Mononuclear cell (primary cell): ENCODE measurements at regions not wholly inside any gene's neighbourhood (a gene's known extent, or its start where the extent isn't known, plus 50 kb on each side); places are given as distances from the start of the nearest gene placed in this dataset.

Source experiments
- H3K27me3 ChIP-seq: 2 replicates; pipeline ENCODE4 v1.6.0; 2011; ENCODE audit warnings: low read length, control low read depth; ENCODE audit not compliant: insufficient read depth
- H3K4me1 ChIP-seq: 2 replicates; pipeline ENCODE4 v1.5.1; 2011; ENCODE audit warnings: mild to moderate bottlenecking, low read length, control low read depth; ENCODE audit not compliant: insufficient read depth
- H3K4me3 ChIP-seq: 2 replicates; pipeline ENCODE4 v1.5.1; 2011; ENCODE audit warnings: mild to moderate bottlenecking, low read length, moderate library complexity
- H3K9me3 ChIP-seq: 2 replicates; pipeline ENCODE4 v1.5.1; 2011; ENCODE audit warnings: low read depth, mild to moderate bottlenecking, control low read depth, low read length

GRCh38 chr13:105514401-105514800, 1021.1 kb downstream of the EFNB2 start:
- Histone ChIP-seq H3K27me3 (no peaks in the 10 kb centered on the region), H3K4me3 (no peak overlapping the region), H3K4me1 (no peaks in the 10 kb centered on the region), H3K9me3 (no peaks in the 10 kb centered on the region)

- Histone ChIP-seq H3K9me3 (no peaks in the 10 kb centered on the region), H3K4me1 (no peaks in the 10 kb centered on the region), H3K27me3 (no peaks in the 10 kb centered on the region), H3K4me3 (no peak overlapping the region)
These were observed 1022.0 kb downstream of the EFNB2 start for GRCh38 chr13:105513448-105513847.

- H3K4me3 ChIP-seq = no peak overlapping the region
- no peaks in the 10 kb centered on the region for H3K27me3 ChIP-seq
- no peaks in the 10 kb centered on the region for H3K9me3 ChIP-seq
- H3K4me1 ChIP-seq = no peaks in the 10 kb centered on the region
These were observed 1025.3 kb downstream of the EFNB2 start for GRCh38 chr13:105509981-105510762.

GRCh38 chr13:105506463-105506862, 1029.0 kb downstream of the EFNB2 start:
- H3K4me1 ChIP-seq = no peaks in the 10 kb centered on the region
- no peak overlapping the region for H3K4me3 ChIP-seq
- no peaks in the 10 kb centered on the region for H3K9me3 ChIP-seq
- no peaks in the 10 kb centered on the region for H3K27me3 ChIP-seq

- H3K27me3 ChIP-seq = no peaks in the 10 kb centered on the region
- H3K4me1 ChIP-seq = no peaks in the 10 kb centered on the region
- H3K4me3 ChIP-seq = no peak overlapping the region
- peaks cover 7% of the 10 kb centered on the region for H3K9me3 ChIP-seq
These were observed 1033.3 kb downstream of the EFNB2 start for GRCh38 chr13:105502193-105502592.

- Histone ChIP-seq H3K4me1 (no peaks in the 10 kb centered on the region), H3K27me3 (no peaks in the 10 kb centered on the region), H3K9me3 (peaks cover 7% of the 10 kb centered on the region), H3K4me3 (no peak overlapping the region)
These were observed 1037.9 kb downstream of the EFNB2 start for GRCh38 chr13:105497597-105497996.

GRCh38 chr13:105492216-105492615, 1043.2 kb downstream of the EFNB2 start:
- H3K27me3 ChIP-seq = no peaks in the 10 kb centered on the region
- no peaks in the 10 kb centered on the region for H3K9me3 ChIP-seq
- no peaks in the 10 kb centered on the region for H3K4me1 ChIP-seq
- no peak overlapping the region for H3K4me3 ChIP-seq

GRCh38 chr13:105491345-105491744, 1044.1 kb downstream of the EFNB2 start:
- no peaks in the 10 kb centered on the region for H3K27me3 ChIP-seq
- no peak overlapping the region for H3K4me3 ChIP-seq
- H3K9me3 ChIP-seq = no peaks in the 10 kb centered on the region
- H3K4me1 ChIP-seq = no peaks in the 10 kb centered on the region

GRCh38 chr13:105485081-105485480, 1050.4 kb downstream of the EFNB2 start:
- no peaks in the 10 kb centered on the region for H3K4me1 ChIP-seq
- no peak overlapping the region for H3K4me3 ChIP-seq
- H3K9me3 ChIP-seq = no peaks in the 10 kb centered on the region
- no peaks in the 10 kb centered on the region for H3K27me3 ChIP-seq

GRCh38 chr13:105474983-105475610, 1060.4 kb downstream of the EFNB2 start:
- no peaks in the 10 kb centered on the region for H3K9me3 ChIP-seq
- no peaks in the 10 kb centered on the region for H3K27me3 ChIP-seq
- no peak overlapping the region for H3K4me3 ChIP-seq
- no peaks in the 10 kb centered on the region for H3K4me1 ChIP-seq

GRCh38 chr13:105471673-105472072, 1063.8 kb downstream of the EFNB2 start:
- H3K4me1 ChIP-seq = no peaks in the 10 kb centered on the region
- H3K9me3 ChIP-seq = no peaks in the 10 kb centered on the region
- H3K27me3 ChIP-seq = no peaks in the 10 kb centered on the region
- H3K4me3 ChIP-seq = no peak overlapping the region

GRCh38 chr13:105466376-105466775, 1069.1 kb downstream of the EFNB2 start:
- Histone ChIP-seq H3K9me3 (no peaks in the 10 kb centered on the region), H3K4me1 (no peaks in the 10 kb centered on the region), H3K4me3 (no peak overlapping the region), H3K27me3 (no peaks in the 10 kb centered on the region)

- Histone ChIP-seq H3K9me3 (no peaks in the 10 kb centered on the region), H3K27me3 (no peaks in the 10 kb centered on the region), H3K4me3 (no peak within 1 kb of the TSS), H3K4me1 (no peaks in the 10 kb centered on the region)
These were observed 1069.7 kb downstream of the EFNB2 start, which contains the start of gene DAOA for GRCh38 chr13:105465745-105466144. TSS of gene DAOA (plus strand) at chr13:105466045.

GRCh38 chr13:105465251-105465650, 1070.2 kb downstream of the EFNB2 start:
- no peaks in the 10 kb centered on the region for H3K9me3 ChIP-seq
- H3K4me3 ChIP-seq = no peak overlapping the region
- no peaks in the 10 kb centered on the region for H3K4me1 ChIP-seq
- H3K27me3 ChIP-seq = no peaks in the 10 kb centered on the region

- no peaks in the 10 kb centered on the region for H3K27me3 ChIP-seq
- H3K4me3 ChIP-seq = no peak overlapping the region
- H3K4me1 ChIP-seq = no peaks in the 10 kb centered on the region
- no peaks in the 10 kb centered on the region for H3K9me3 ChIP-seq
These were observed 1071.2 kb downstream of the EFNB2 start for GRCh38 chr13:105464249-105464648.

- no peaks in the 10 kb centered on the region for H3K4me1 ChIP-seq
- H3K4me3 ChIP-seq = no peak overlapping the region
These were observed 1072.4 kb downstream of the EFNB2 start for GRCh38 chr13:105463011-105463501.

More at GRCh38 chr13:105463011-105463501, 1072.4 kb downstream of the EFNB2 start:
- no peaks in the 10 kb centered on the region for H3K9me3 ChIP-seq
- no peaks in the 10 kb centered on the region for H3K27me3 ChIP-seq
